ENCODE measurements at regions not wholly inside any gene's neighbourhood (a gene's known extent, or its start where the extent isn't known, plus 50 kb on each side); places are given as distances from the start of the nearest gene placed in this dataset.

DNA sequence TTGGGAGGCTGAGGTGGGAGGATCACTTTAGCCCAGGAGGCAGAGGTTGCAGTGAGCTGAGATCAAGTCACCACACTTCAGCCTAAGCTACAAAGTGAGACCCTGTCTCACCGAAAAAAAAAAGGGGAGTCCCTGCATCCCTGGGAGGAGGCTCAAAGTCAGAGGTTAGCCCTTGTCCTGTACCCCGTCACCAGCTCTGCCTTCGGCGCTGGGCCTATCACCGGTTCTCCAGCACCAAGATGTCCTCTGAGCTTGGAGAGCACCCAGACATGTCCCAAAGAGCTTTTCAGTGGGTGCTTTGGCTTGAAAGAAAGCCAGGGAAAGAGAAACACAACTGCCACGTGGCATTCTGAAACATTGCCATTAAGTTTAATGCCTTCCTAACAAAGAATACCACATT lies 356.9 kb upstream of the TSHZ3 start:
- no peak overlapping the region for H3K27ac Mint-ChIP-seq
- H3K36me3 Mint-ChIP-seq = no peaks in the 10 kb centered on the region
- H3K4me3 Mint-ChIP-seq = no peak overlapping the region
- H3K9me3 Mint-ChIP-seq = peaks cover 14% of the 10 kb centered on the region
- no peaks in the 10 kb centered on the region for H3K4me1 Mint-ChIP-seq
- H3K27me3 Mint-ChIP-seq = no peaks in the 10 kb centered on the region
- DNase-seq = no peak
- CTCF ChIA-PET = no interaction called here

DNA sequence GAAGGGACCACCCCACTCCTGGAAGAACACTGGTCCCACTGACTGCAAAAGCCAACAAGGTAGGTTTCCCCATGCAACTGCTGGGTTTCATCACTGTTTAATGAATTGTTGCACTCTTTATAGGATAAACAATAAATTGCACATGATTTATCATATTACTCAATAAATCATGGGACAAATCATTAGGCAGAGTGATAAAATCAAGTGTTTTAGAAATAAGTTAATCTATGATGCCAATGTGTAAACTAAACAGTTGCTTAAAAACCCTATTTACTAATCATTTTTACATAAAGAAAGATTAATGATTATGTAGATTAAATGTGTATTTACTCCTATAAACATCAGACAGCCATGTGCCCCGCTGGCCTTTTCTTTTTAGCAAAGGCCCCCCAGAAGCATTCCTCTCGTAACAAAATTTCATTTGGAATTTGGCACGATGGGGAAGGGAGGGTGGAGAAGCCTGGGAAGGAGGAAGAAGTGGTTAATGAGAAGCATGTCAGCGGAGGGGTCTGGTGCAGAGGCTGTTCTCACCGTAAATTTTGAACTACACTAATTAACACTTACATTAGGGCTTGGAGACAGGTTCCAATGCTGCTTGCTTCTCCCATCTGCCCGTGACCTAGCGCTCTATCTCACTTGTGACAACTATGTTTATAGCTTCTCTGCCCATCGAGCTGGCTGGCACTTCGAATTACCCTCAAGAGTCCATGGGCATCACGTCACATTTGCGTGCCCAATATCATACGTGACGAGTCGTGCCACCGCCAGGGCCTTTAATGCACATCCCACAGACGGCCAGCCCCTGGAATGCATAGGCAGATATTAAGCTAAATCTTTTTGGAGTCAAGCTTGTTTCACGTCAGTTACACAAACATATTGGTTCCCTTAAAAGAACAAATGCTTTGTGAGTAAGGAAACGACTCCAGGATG lies 357.7 kb upstream of the TSHZ3 start:
- Mint-ChIP-seq H3K27me3 (no peaks in the 10 kb centered on the region), H3K36me3 (no peaks in the 10 kb centered on the region), H3K4me3 (no peak overlapping the region), H3K27ac (no peak overlapping the region), H3K9me3 (peaks cover 16% of the 10 kb centered on the region), H3K4me1 (no peaks in the 10 kb centered on the region)
- CTCF ChIA-PET = no interaction called here
- DNase-seq = no peak

DNA sequence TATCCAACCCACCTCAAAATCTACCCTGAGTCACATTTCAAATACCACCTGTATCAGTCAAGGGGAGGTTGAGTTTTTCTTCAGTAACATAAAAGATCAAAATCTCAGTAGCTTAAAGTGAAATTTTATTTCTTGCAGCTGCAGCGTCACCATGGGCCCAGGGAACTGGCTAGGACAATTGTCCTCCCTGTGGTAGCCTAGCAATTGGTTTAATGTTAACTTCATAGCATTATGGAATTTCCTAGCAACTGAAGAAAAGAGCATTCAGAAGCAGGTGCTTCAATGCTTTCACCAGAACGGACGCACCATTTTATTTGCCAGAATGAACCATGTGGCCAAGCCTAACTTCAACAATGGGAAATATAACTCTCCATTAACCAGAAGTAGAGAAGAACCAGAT lies 359.3 kb upstream of the TSHZ3 start:
- H3K36me3 Mint-ChIP-seq = no peaks in the 10 kb centered on the region
- no peak for DNase-seq
- no peak overlapping the region for H3K27ac Mint-ChIP-seq
- no peaks in the 10 kb centered on the region for H3K4me1 Mint-ChIP-seq
- H3K4me3 Mint-ChIP-seq = no peak overlapping the region
- CTCF ChIA-PET = no interaction called here
- peaks cover 23% of the 10 kb centered on the region for H3K9me3 Mint-ChIP-seq
- H3K27me3 Mint-ChIP-seq = no peaks in the 10 kb centered on the region

DNA sequence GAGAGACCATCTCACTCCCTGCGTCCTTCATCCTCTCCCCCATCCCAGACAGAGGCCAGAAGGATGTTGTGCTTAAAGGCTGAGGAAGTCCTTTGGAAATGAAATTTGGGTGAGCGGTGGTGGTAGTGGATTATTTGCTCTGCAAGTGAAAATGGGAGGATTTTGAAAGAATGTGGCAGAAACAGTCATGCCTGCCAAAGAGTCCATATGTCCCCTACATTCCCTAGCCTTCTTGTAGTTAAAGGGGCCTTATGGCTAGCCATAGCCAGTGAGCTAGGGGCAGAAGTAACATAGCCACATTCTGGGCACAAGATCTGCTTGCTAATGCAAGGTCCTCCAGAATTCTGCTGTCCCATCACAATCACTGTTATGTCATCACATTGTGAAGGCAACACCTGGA lies 360.2 kb upstream of the TSHZ3 start:
- DNase-seq = no peak
- H3K27ac Mint-ChIP-seq = no peak overlapping the region
- H3K4me3 Mint-ChIP-seq = no peak overlapping the region
- H3K27me3 Mint-ChIP-seq = no peaks in the 10 kb centered on the region
- no peaks in the 10 kb centered on the region for H3K4me1 Mint-ChIP-seq
- peaks cover 20% of the 10 kb centered on the region for H3K9me3 Mint-ChIP-seq
- no peaks in the 10 kb centered on the region for H3K36me3 Mint-ChIP-seq
- CTCF ChIA-PET = no interaction called here

DNA sequence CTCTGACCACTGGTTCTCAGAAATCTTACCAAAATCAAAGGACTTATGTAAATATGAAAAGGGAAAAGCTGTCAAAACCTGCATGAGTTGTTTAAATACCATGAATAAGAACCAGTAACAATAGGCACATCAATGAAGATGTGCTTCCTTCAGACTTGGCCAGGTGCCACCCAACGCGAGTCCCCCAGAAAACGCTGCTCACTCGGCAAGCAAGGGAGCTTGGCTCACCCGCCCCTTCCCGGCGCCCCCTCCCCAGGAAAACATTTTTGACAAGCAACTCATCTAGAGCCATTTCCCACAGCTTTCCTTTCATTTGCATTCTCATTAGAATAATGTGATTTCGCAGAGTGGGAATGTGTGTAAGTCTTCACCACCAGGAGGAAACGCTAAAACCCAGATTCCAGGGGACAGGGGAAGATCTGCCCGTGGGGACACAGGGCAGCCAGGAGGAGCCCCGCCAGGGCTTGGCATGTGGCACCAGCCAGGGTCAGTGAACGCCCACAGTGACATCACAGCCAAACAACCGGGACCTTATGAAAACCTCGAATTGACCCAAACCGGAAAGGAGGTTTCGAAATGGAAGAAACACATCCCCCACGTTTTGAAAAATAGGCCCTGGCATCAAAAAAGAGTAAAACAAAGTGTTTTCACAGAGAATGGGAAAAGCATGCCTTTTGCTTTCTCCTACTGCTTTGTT lies 366.2 kb upstream of the TSHZ3 start:
- H3K4me1 Mint-ChIP-seq = no peaks in the 10 kb centered on the region
- H3K4me3 Mint-ChIP-seq = no peak overlapping the region
- H3K27me3 Mint-ChIP-seq = no peaks in the 10 kb centered on the region
- H3K36me3 Mint-ChIP-seq = no peaks in the 10 kb centered on the region
- H3K27ac Mint-ChIP-seq = no peak overlapping the region
- H3K9me3 Mint-ChIP-seq = peaks cover 16% of the 10 kb centered on the region
- CTCF ChIA-PET = no interaction called here
- DNase-seq = no peak

DNA sequence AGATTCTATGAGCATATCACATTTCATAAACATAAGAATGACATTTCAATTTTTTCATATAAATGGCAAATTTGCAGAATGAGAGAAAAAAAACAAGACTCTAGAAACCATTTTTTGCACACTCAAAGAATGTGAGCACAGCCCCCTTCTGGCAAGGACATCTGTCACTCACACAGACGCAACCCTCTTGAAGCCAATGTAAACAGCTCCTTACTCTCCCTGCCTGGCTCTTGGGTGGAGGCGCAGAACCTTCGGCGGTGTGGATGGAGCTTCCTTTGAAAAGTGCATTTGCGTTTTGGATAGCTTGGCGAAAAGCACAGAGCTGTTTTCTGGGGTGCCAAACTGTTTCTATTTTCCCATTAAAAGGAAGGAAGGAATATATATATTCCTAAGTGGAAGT lies 367.6 kb upstream of the TSHZ3 start:
- Mint-ChIP-seq H3K4me3 (no peak overlapping the region), H3K27me3 (no peaks in the 10 kb centered on the region), H3K9me3 (peaks cover 16% of the 10 kb centered on the region), H3K27ac (no peak overlapping the region), H3K36me3 (no peaks in the 10 kb centered on the region), H3K4me1 (no peaks in the 10 kb centered on the region)
- CTCF ChIA-PET = no interaction called here
- no peak for DNase-seq

DNA sequence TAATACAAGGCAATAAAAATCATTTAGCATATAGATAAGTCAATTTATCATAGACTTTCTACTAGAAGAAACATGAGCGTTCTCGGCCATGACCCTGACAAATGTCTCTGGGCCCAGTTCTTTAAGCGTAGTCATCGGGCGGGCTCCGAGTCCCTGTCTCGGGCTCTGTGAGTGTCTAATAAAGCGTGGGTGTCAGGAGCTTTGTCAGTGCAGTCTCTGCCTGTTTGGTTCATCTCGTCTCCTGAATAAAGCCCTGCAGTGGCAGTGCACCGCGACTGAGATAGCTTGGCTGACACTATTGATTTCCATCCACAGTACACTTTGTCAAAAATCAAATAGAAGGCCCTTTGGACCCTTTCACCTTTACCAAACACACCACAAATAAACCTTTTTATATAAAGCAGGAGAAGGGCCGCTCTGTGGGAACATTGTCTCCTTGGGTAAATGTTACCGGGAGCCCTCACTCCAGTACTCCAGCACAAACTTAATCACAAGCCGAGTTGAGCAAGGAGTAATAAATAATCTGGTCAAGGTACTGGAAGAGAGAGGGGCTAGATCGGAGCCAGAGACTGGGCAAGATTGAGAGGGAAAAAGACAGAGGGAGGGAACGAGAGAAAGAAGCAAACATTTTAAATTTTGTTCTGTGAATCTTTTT lies 368.2 kb upstream of the TSHZ3 start:
- peaks cover 13% of the 10 kb centered on the region for H3K9me3 Mint-ChIP-seq
- no peaks in the 10 kb centered on the region for H3K4me1 Mint-ChIP-seq
- no peak overlapping the region for H3K4me3 Mint-ChIP-seq
- CTCF ChIA-PET = no interaction called here
- no peaks in the 10 kb centered on the region for H3K27me3 Mint-ChIP-seq
- no peak for DNase-seq
- H3K36me3 Mint-ChIP-seq = no peaks in the 10 kb centered on the region
- no peak overlapping the region for H3K27ac Mint-ChIP-seq

DNA sequence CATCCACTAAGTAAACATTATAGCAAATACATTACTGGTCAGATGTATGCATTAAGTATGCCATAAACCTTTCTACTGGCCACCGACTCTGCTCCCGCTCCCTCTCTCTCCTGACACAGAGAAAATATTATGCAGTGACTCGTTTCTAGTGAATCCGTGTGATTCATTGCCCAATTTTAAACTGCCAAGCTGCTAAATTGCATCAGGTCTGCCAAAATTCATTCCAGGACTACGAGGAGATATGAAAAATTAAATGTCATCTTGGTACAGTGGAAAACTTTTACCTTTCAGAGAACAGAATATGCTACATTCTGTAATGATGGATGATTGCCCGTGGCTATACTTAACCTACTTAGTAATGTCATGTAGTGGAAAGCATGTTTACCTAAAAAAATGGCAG lies 368.8 kb upstream of the TSHZ3 start:
- CTCF ChIA-PET = no interaction called here
- Mint-ChIP-seq H3K27ac (no peak overlapping the region), H3K36me3 (no peaks in the 10 kb centered on the region), H3K4me3 (no peak overlapping the region), H3K27me3 (no peaks in the 10 kb centered on the region), H3K4me1 (no peaks in the 10 kb centered on the region), H3K9me3 (peaks cover 7% of the 10 kb centered on the region)
- DNase-seq = no peak

DNA sequence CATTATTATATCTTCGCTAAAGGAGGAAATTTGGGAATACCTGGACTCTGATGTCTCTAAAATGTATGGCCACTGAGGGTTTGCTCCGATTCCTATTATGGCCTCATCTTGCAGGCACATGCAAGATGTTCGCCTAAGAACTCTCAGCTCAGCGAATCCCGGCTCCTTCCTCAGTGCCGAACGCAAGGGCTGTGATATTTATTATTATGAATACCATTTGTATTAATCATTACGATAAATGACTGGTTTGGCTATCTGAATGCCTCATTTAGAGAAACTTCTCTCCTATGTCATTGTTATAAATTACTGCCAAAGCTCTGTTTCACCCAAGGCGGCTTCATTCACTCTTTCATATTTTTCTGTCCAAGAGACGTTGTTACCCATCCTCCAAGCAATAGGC lies 369.7 kb upstream of the TSHZ3 start:
- Mint-ChIP-seq H3K4me1 (no peaks in the 10 kb centered on the region), H3K27ac (no peak overlapping the region), H3K27me3 (no peaks in the 10 kb centered on the region), H3K9me3 (peaks cover 3% of the 10 kb centered on the region), H3K4me3 (no peak overlapping the region), H3K36me3 (no peaks in the 10 kb centered on the region)
- DNase-seq = no peak
- CTCF ChIA-PET = no interaction called here

DNA sequence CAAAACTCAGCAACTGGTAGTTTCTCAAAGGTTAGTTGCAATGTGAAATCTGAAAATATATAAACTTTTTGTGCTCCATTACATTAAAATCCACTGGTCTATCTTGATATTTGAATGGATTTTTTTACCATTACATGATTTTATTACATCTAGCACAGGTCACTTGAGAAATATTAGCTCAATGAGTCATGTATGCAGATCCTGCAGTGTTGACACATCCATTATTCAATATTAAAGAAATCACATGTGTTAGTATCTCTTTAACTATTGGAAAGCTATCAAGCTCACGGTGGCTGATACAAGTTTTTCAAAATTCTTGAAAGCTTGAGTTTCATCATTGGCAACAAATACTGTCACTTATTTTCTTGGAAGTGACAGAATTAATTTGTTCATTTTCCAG lies 373.9 kb upstream of the TSHZ3 start:
- Mint-ChIP-seq H3K4me1 (no peaks in the 10 kb centered on the region), H3K4me3 (no peak overlapping the region), H3K36me3 (no peaks in the 10 kb centered on the region), H3K9me3 (no peaks in the 10 kb centered on the region), H3K27ac (no peak overlapping the region), H3K27me3 (no peaks in the 10 kb centered on the region)
- no peak for DNase-seq
- CTCF ChIA-PET = no interaction called here

DNA sequence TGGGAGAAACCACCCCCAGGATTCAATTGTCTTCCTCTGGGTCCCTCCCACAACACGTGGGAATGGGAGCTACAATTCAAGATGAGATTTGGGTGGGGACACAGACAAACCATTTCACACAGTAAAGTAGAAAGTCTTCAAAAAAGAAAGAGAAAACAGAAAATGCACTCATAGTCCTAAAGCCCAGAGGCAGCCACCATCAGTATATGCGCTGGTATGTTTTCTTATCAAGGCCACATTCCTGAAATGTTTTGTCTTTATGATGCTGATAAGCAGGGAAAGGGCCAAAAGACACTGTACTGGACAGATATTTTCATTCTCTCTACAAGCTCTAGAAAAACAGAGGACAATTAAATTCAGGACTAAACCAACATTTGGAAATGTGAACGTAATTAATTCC lies 375.8 kb upstream of the TSHZ3 start:
- CTCF ChIA-PET = no interaction called here
- Mint-ChIP-seq H3K4me1 (no peaks in the 10 kb centered on the region), H3K9me3 (no peaks in the 10 kb centered on the region), H3K4me3 (no peak overlapping the region), H3K27me3 (no peaks in the 10 kb centered on the region), H3K36me3 (no peaks in the 10 kb centered on the region), H3K27ac (no peak overlapping the region)
- DNase-seq = no peak

DNA sequence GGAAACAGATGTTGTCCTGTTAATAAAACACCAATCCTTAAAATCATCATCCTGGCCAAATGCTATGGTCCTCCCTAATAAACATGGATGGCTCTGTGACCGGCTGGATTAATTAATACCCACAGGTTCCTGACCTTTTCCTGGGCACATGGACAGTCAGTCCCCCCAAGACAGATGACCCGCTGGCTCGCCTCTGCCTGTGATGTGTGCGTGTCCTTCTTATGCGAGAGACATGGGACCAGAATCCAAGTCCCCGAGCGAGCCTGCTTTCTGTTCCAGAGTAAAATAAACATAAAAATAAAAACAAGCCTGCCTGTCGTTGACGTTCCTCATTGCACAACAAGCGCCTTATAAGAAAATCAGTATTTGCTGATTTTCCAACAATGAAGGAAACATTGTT lies 378.3 kb upstream of the TSHZ3 start:
- Mint-ChIP-seq H3K9me3 (no peaks in the 10 kb centered on the region), H3K4me1 (no peaks in the 10 kb centered on the region), H3K36me3 (no peaks in the 10 kb centered on the region), H3K27me3 (no peaks in the 10 kb centered on the region), H3K27ac (no peak overlapping the region), H3K4me3 (no peak overlapping the region)
- CTCF ChIA-PET = no interaction called here
- no peak for DNase-seq

DNA sequence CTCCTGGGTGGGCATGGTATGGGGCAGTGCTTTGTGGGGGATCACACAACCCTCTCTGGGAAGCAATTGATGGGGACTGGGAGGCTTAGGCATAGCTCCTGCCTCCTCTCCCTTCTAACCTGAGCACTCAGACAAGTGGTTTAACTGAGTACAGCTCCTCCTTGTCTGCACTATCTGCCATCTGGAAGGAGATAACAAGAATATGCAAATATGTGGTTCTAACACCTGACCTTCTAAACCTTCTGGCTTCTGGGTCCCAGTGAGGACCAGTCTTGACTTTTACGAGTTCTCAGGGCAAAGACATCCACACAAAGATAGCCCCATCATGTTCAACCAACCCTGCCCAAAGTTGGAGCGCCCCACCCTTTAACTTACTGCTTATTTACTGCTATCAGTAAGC lies 381.0 kb upstream of the TSHZ3 start:
- CTCF ChIA-PET = interaction anchor here (0.7 kb wide), 1 partner anchor 312 kb away, joined by 3 read pairs; no protein-coding TSS in a partner anchor
- Mint-ChIP-seq H3K27ac (no peak overlapping the region), H3K4me3 (no peak overlapping the region)

DNA sequence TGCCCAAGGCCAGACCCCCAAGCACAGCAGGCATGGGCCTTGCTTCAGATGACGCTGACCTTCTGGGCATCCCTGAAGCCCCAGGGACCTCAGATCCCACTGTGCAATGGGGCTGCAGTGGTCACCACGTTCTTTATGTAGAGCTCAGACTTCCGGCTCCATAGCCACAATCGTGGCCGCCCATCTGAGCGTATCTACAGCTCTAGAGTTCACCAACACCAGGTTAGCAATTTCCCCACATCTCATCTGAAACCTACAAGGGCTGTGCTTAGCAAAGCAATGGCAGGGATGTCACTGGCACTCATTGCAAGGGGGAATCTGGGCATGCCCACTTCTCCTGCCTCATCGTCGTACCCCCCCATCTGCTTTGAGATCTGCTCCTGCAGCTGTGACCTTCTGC lies 384.4 kb upstream of the TSHZ3 start:
- no peak overlapping the region for H3K4me3 Mint-ChIP-seq
- no peaks in the 10 kb centered on the region for H3K4me1 Mint-ChIP-seq
- peaks cover 4% of the 10 kb centered on the region for H3K9me3 Mint-ChIP-seq
- no peak overlapping the region for H3K27ac Mint-ChIP-seq
- CTCF ChIA-PET = no interaction called here
- H3K36me3 Mint-ChIP-seq = no peaks in the 10 kb centered on the region
- no peaks in the 10 kb centered on the region for H3K27me3 Mint-ChIP-seq
- DNase-seq = no peak

More for the DNA sequence above, 381.0 kb upstream of the TSHZ3 start:
- Mint-ChIP-seq H3K27me3 (no peaks in the 10 kb centered on the region), H3K36me3 (no peaks in the 10 kb centered on the region), H3K4me1 (no peaks in the 10 kb centered on the region), H3K9me3 (no peaks in the 10 kb centered on the region)
- no peak for DNase-seq

DNA sequence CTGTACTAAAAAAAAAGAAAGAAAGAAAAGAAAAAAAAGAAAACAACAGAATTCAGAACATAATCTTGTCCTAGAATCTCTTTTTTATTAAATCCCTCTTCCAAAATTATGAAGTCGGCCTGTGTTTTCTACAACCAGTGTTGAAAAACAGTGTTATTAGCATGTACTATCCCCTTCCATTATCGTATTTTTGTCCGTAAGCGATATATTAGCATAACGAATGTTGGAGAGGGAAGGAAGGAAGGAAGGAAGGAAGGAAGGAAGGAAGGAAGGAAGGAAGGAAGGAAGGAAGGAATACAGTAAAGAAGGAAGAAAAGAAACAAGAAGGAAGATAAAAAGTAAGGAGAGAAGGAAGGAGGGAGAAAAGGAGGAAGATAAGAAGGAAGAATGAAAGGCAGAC lies 393.0 kb upstream of the TSHZ3 start:
- no peaks in the 10 kb centered on the region for H3K4me1 Mint-ChIP-seq
- H3K9me3 Mint-ChIP-seq = peaks cover 8% of the 10 kb centered on the region
- H3K36me3 Mint-ChIP-seq = no peaks in the 10 kb centered on the region
- no peak for DNase-seq
- CTCF ChIA-PET = no interaction called here
- no peak overlapping the region for H3K27ac Mint-ChIP-seq
- H3K4me3 Mint-ChIP-seq = no peak overlapping the region
- no peaks in the 10 kb centered on the region for H3K27me3 Mint-ChIP-seq
